Astrocyte of the spinal cord (primary cell): ENCODE measurements at regions not wholly inside any gene's neighbourhood (a gene's known extent, or its start where the extent isn't known, plus 50 kb on each side); places are given as distances from the start of the nearest gene placed in this dataset.

Source experiments
- DNase-seq: peaks from one replicate; pipeline ENCODE4 v3.0.0; 2011; ENCODE audit warnings: low read depth, low spot score
- H3K4me3 ChIP-seq: 2 replicates; pipeline ENCODE4 v1.5.1; 2011; ENCODE audit warnings: low read depth, mild to moderate bottlenecking, low read length, moderate library complexity
- CTCF ChIP-seq: IDR thresholded peaks from 2 replicates; pipeline ENCODE4 v1.5.1; 2012; ENCODE audit warnings: low read depth, mild to moderate bottlenecking, low read length, inconsistent platforms
- in situ Hi-C: cut with HindIII; loops from 2 replicates; pipeline ENCODE4 v1.10.0; 2017; ENCODE audit warnings: low sequenced_read_pairs

GRCh38 chr1:157310401-157310800 lies 172.2 kb upstream of the ETV3 start:
- in situ Hi-C loops: no loop called here
- H3K4me3 ChIP-seq: no peak overlapping the region
- TF ChIP-seq CTCF: no peak
- no peak for DNase-seq

GRCh38 chr1:157307491-157307890 lies 169.3 kb upstream of the ETV3 start:
- TF ChIP-seq CTCF: no peak
- no peak overlapping the region for H3K4me3 ChIP-seq
- no peak for DNase-seq
- in situ Hi-C loops: no loop called here

GRCh38 chr1:157306896-157307295 lies 168.7 kb upstream of the ETV3 start:
- no peak for DNase-seq
- no peak overlapping the region for H3K4me3 ChIP-seq
- in situ Hi-C loops: no loop called here
- no peak for TF ChIP-seq CTCF

- no peak for TF ChIP-seq CTCF
- no peak for DNase-seq
- no peak overlapping the region for H3K4me3 ChIP-seq
- in situ Hi-C loops: no loop called here
Measured at GRCh38 chr1:157304271-157304670, 166.1 kb upstream of the ETV3 start.

GRCh38 chr1:157302724-157303123 lies 164.5 kb upstream of the ETV3 start:
- no peak overlapping the region for H3K4me3 ChIP-seq
- in situ Hi-C loops: no loop called here

GRCh38 chr1:157302199-157302497 lies 164.0 kb upstream of the ETV3 start:
- in situ Hi-C loops: no loop called here
- no peak for TF ChIP-seq CTCF
- no peak for DNase-seq
- H3K4me3 ChIP-seq: no peak overlapping the region

More at GRCh38 chr1:157302724-157303123, 164.5 kb upstream of the ETV3 start:
- no peak for DNase-seq
- no peak for TF ChIP-seq CTCF
